ENCODE measurements at regions not wholly inside any gene's neighbourhood (a gene's known extent, or its start where the extent isn't known, plus 50 kb on each side); places are given as distances from the start of the nearest gene placed in this dataset.
"Not testable (repeated sequence)": the region's sequence is repeated elsewhere in the genome, so short reads cannot be mapped to it uniquely, and the experiment has no call there.

GRCh38 chr14:83260751-83261150 lies 1727.1 kb upstream of the SEL1L start:
- DNase-seq: no peak

- DNase-seq: no peak
These were observed 1735.9 kb upstream of the SEL1L start for GRCh38 chr14:83269583-83269982.

- DNase-seq: no peak
These were observed 1738.0 kb upstream of the SEL1L start for GRCh38 chr14:83271663-83272062.

DNA sequence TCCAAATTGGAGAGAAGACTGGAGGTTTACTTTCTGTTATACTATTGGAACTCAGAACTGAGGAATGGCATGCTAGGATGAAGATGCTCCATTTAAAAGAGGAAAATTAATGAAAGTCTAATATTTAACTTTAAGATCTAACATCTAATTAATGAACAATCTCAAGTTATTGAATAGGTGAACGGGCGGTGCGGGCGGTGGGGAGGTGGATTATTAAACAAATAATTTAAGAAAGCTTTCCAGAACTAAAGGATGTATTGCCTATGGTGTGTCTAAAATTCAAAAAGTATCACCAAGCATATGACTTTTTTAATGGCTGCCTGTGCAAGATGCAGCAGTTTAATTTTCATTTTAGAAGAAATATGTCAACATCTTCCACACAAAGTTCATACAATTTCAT lies 1747.1 kb upstream of the SEL1L start:
- DNase-seq: no peak

- DNase-seq: no peak
These were observed 1749.1 kb upstream of the SEL1L start for GRCh38 chr14:83282706-83283105.

GRCh38 chr14:83287300-83287699 lies 1753.6 kb upstream of the SEL1L start:
- no peak for DNase-seq

DNA sequence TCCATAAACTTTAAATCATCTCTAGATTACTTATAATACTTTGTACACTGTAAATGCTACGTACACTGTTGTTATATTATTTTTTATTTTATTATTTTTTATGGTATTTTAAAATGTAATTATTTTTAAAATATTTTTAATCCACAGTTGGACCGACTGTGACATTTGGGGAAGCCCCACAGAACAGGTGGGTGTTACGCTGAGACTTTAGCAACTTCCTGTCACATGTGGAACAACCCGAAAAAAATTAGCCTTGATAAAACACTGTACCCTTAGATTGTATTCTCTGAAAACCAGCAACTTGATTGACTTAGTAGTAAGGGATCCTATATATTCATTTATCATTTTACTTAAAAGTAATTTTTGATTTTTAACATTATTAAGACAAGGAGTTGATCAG lies 1755.7 kb upstream of the SEL1L start:
- no peak for DNase-seq

GRCh38 chr14:83289896-83290295 lies 1756.2 kb upstream of the SEL1L start:
- DNase-seq: no peak

GRCh38 chr14:83290447-83290846 lies 1756.8 kb upstream of the SEL1L start:
- DNase-seq: no peak

DNA sequence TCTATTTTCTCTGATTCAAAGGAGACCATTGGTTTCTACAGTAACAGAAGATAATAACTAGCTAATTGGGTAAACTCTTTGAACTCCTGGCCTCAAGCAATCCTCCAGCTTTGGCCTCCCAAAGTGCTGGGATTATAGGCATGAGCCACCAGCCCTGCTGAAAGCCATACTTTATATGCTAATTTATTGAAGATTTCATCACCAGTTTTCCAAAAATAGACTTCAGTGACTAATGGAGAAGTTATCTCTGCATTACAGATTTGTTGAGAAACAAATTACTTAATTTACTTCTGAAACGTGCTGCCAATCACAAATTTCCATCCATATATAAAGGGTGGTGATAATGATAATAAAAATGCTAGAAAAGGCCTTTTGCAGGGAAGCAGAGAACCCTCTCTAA lies 1758.1 kb upstream of the SEL1L start:
- DNase-seq: no peak

DNA sequence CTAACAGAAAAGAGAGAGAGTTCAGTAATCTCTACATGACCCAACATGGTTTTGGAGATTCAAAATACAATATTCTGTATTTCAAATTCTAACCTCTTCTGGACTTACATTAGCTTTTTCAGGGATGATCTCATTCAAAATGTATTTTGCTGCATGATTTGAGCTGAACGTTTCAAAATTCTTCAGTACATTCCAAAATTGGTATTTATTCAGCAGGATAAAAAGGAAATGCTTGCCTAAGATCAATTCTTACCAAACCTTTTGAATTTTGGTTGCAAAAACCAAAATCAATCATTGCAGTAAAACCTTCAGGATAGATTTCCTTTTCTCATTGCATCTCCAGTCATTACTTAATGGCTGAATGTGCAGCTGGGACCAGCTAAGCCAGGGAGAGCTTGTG lies 1761.3 kb upstream of the SEL1L start:
- no peak for DNase-seq

GRCh38 chr14:83297361-83297760 lies 1763.7 kb upstream of the SEL1L start:
- no peak for DNase-seq

DNA sequence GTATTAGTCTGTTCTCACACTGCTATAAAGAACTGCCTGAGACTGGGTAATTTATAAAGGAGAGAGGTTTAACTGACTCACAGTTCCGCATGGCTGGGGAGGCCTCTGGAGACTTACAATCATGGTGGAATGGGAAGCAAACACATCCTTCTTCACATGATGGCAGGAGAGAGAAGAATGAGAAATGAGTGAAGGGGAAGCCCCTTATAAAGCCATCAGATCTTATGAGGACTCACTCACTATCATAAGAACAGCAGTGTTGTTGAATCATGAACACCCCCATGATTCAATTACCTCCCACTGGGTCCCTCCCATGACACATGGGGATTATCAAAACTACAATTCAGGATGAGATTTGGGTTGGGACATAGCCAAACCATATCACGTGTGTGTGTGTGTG lies 1764.4 kb upstream of the SEL1L start:
- not testable (repeated sequence) for DNase-seq

- DNase-seq: no peak
These were observed 1766.9 kb upstream of the SEL1L start for GRCh38 chr14:83300476-83301064.

GRCh38 chr14:83301791-83302190 lies 1768.1 kb upstream of the SEL1L start:
- DNase-seq: no peak

GRCh38 chr14:83309211-83309610 lies 1775.6 kb upstream of the SEL1L start:
- no peak for DNase-seq

DNA sequence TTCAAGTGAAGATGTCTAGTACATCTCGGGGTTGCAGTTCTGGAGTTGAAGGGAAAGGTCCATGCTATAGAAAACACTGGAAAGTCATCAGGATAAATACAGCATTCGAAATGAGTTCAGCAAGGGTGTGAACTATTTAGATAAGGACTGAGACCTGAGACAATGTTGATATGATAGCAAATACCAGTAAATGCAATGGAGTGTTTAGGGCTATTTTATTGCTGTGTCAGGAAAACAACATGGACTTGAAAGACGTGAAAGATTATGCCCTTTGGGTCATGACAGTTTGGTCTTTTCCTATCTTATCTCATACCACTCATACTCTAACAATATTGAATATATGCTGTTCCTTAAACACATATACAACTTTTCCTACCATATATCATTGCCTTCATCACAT lies 1776.2 kb upstream of the SEL1L start:
- DNase-seq: no peak

GRCh38 chr14:83312511-83312910 lies 1778.9 kb upstream of the SEL1L start:
- DNase-seq: no peak

DNA sequence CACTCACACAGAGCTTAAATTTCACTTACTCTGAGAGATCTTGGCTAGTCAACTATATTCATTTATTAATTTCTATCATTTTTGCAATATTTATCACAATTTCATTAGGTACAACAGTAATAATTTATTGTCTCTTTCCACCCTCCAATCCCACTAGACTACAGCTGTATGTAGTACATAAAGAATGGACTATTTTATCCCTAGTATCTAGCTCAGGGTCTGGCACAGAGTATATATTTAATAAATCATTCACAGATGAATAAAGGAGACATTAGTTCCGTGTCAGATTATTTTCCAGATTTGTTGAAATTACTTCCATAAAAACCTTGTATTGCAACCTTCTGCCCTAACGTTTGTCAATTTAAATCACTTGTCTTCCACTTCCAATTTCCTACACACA lies 1781.1 kb upstream of the SEL1L start:
- no peak for DNase-seq

DNA sequence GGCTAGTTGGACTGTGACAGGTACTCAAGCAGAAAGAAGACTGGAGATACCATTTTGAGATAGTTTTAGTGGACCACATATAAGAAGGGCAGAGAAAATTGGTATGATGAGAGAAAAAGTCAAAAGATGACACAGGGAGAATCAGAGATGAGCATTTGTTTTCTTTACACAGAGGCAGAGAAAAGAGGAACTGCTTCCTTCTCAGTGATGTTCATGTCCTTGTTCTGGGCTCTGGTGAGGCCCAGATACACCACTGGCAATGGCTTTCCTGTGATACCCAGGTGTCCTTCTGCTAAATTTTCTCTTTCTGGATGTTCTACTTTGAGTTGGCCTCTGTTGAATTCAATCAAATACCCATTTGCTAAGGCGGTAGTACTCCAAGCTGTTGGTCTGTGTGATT lies 1782.7 kb upstream of the SEL1L start:
- DNase-seq: no peak

- no peak for DNase-seq
These were observed 1787.2 kb upstream of the SEL1L start for GRCh38 chr14:83320837-83321236.

- no peak for DNase-seq
These were observed 1797.9 kb upstream of the SEL1L start for GRCh38 chr14:83331513-83331912.

GRCh38 chr14:83342590-83342989 lies 1808.9 kb upstream of the SEL1L start:
- no peak for DNase-seq

- DNase-seq: no peak
These were observed 1814.2 kb upstream of the SEL1L start for GRCh38 chr14:83347874-83348273.

GRCh38 chr14:83355609-83356008 lies 1822.0 kb upstream of the SEL1L start:
- no peak for DNase-seq

DNA sequence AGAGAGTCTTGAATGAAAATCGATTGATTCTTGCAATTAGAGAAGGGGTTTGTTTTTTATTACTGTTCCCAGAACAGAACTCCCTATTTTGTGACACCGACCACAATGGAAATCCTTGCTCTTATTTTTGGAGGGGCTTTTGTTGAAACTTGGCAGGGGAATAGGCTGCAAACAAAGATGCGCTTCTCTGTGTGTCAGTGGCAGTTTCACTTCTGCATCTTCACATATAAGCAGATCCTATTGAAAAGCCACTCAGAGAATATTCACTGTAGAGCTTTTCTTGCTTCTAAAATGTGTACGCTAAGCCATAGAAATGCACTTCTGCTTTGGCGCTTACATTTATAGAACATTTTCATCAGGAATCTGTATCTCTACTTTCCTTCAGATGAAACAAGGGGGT lies 1822.4 kb upstream of the SEL1L start:
- DNase-seq: no peak

Measured in stimulated activated CD8-positive, alpha-beta memory T cell treated with anti-CD3 and anti-CD28 coated beads, Interleukin-4, amount 100 ng/mL, for 48 hours (primary cell).